Left cardiac atrium (tissue), 4 donors: ENCODE measurements at regions not wholly inside any gene's neighbourhood (a gene's known extent, or its start where the extent isn't known, plus 50 kb on each side); places are given as distances from the start of the nearest gene placed in this dataset.

Source experiments
- ATAC-seq, 2 donors: fragments of 200-7000 bp; cut with Tn5 transposase; one replicate each; pipeline ENCODE4 v1.9.1; 2020; ENCODE audit warnings: mild to moderate bottlenecking in 2 of 2, moderate library complexity in 2 of 2
- DNase-seq: peaks from one replicate; pipeline ENCODE4 v3.0.0-alpha.2; 2020
- intact Hi-C, 2 donors: fragments of 100-400 bp; cut with DNase I; formaldehyde crosslinking; loops; one replicate each; pipeline versions ENCODE4 v1.14.1 to v1.15.1; 2022 to 2023
- donor health status: DM: no; HTN: yes; CAD: no.
- donor health status: DM: no; HTN: yes; CAD: no; lungs with severe emphysema.
- donor health status: DM: yes; HTN: yes; CAD: no.
- donor health status: Dilated cardiomyopathy.

DNA sequence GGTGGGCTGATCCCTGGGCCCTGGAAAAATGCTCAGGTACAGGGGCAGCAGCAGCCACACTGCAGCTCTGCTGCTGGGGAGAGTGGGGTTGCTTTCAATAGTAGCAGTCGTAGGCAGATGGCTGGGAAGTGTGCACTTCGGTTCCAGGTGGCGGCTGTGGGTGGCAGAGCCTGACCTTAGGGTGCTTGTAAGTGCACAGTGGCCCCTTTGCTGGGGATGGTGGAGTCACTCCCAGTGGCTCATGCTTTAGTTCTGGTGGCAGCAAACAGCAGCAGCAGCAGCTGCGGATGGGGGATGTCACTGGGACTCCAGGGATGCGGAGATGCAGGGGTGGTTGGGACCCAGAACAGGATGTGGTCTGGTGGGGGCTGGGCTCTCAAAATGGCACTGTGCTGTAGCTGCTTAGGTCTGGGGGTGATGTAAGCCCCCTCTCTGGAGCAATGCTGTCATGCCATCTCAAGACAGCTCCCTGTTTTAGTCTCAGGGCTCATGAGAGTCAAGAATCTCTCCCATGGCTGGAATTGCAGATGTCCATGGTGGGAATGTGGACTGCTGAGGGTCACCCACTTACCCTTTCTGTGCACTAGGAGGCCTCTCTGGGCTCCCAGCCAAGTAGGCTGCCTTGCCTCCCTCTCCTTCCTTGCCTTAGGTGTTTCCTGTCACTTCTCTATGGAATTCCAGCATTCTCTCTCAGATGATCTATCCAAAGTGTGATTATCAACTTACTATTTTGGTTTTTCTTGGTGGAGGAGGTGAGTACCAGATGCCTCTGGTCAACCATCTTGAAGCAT, 146.7 kb upstream of the SLC22A23 start:
- no peak for DNase-seq
- no peak for ATAC-seq
- intact Hi-C loops: no loop called here

DNA sequence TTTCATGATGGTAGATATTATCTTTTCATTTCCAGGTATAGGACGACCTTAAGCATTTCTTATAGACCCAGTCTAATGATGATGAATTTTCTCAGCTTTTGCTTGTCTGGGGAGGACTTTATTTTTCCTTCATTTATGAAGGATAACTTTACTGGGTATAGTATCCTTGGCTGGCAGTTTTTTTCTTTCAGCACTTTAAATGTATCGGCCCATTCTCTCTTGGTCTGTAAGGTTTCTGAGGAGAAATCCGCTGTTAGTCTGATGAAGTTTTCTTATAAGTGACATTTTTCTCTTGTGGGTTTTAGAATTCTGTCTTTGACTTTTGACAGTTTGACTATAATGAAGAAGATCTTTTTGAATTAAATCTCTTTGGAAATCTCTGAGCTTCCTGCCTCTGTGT, 144.7 kb upstream of the SLC22A23 start:
- intact Hi-C loops: no loop called here
- ATAC-seq (no peak), DNase-seq (no peak)

DNA sequence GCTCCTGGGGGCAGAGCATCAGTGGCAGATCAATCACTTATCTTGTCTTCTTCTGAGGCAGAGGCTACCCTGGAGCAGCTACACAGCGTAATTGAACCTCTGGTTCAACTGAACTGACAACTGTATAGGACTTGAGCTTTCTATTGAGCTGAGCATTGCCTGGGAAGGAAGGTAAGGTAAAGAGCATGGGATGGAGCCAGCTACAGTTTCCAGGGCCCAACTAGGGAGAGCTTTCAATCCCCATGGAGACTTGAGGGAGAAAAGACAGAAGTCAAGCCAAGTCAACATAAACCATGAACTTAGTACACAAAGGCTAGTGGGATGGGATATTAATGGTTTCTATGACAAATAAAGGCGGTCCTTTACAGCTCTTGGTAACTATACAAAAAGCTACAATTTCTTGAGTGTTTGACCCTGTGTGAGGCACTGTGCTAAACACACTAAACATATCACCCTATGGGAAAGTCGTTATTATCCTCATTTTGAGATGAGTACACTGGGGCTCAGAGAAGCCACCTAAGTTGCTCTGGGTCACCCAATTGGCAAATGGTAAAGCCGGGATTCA, 140.7 kb upstream of the SLC22A23 start:
- DNase-seq: no peak
- intact Hi-C loops: no loop called here
- ATAC-seq: no peak

DNA sequence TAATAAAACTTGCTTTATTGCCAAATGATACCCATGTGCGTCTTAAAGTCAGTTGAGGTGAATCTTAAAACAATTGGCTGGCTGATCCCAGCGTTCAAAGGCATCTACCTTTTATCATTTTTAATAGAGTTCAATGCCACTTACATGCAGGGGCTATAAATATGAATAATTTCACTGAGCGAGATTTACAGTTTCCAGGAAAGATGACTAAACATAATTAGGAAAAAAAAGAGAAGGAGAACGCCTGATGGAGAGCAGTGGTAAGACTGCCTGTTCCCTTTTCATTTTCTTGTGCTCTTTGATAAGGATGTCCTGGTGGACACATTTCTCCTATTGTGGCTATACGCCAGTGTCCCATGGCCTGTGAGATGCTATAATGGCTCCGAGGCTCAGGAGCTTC, 139.9 kb upstream of the SLC22A23 start:
- DNase-seq (no peak), ATAC-seq (no peak)
- intact Hi-C loops: no loop called here

DNA sequence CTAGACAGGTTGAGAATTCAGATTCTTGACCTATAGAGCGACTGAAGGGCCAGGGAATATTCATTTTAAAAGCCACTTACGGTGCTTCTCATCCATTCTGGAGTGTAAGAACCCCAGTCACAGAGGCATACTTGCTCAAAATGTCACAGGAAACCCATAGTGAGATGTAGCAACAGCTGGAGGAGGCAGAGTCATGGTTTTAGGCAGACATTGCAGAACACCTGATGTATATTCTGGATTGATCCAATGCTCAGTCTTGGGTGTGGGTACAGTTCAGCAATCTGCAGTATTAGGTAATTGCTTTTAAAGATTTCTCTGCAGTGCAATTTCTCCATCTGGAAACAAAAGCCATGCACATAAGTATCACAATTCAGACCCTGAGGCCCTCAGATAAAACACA, 137.4 kb upstream of the SLC22A23 start:
- DNase-seq (no peak), ATAC-seq (no peak)
- intact Hi-C loops: no loop called here

DNA sequence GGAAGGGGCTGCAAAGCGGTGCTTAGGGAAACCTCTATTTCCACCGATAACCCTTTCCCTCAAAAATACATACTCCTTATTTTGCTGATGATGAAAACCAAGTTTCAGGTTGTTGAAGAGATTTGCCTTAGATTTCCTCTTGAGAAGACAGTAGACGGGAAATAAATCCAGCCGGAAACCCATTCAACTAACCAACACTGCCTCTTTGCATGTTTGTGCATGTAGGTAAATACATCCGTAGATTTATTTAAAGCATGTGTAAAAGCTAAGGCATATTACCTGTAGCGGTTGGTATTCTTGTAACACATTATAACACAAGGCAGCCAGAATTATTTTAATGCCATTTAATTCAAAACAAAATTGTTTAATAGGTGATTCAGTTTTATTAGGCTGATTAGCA, 136.3 kb upstream of the SLC22A23 start:
- ATAC-seq (no peak), DNase-seq (no peak)
- intact Hi-C loops: no loop called here

DNA sequence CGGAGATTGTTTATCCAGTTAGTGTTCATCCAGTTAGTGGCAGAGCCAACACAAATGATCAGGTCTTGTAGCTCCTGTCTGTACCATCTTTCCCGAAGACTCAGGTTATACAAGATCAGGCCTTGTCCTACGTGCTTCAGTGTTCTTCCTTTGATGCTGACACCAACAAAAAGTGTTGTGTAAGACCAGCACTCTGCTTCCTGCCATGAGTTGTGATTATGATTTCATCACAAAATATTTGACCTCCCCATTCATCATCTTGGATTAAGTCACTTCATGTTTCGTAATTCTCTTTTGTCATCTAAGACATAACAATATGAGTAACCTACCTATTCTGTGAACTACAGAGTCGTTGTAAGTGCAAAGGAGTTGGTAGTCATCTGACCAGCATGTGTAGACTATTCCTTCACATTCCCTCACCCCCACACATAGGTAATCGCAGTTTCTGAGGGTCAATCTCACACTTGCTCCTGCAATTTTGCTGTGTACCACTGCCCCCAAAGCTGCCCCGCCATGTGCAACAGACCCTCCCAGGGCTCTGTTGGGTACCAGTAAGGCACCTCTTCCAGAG, 135.6 kb upstream of the SLC22A23 start:
- DNase-seq (no peak), ATAC-seq (peak in 1 of 2 donors; percentile 88)
- intact Hi-C loops: no loop called here

DNA sequence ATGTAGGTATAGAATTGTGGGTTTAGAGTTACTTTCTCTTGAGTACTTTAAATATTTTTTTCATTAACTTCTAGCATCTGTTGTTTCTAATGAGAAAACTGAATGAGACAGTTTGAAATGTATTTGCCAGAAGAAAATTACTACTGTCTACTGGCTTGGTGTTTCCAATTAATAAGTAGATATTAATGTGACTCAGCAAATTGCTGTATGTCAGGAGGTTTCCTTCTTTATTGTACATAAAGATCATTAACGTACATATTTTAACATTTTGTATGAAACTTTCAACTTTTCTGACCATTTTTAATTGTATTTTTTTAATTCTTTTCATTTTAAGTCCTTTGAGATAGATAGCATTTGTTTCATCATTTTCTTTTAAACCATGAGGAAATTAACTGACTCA, 135.1 kb upstream of the SLC22A23 start:
- no peak for DNase-seq
- intact Hi-C loops: no loop called here
- ATAC-seq: no peak

DNA sequence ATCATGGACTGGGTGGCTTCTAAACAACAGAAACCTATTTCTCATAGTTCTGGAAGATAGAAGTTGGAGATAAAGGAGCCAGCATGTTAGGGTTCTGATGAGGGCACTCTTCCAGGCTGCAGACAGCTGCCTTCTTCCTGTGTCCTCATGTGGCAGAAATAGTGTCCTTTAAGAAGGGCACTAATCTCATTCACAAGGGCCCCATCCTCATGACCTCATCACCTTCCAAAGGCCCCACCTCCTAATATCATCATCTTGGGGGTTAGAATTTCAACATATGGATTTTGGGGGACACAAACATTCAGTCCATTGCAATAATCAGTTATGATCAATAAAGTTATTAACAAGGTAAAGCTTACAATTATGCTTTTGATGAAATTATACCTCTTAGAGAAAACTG, 130.8 kb upstream of the SLC22A23 start:
- no peak for DNase-seq
- intact Hi-C loops: no loop called here
- ATAC-seq: no peak

DNA sequence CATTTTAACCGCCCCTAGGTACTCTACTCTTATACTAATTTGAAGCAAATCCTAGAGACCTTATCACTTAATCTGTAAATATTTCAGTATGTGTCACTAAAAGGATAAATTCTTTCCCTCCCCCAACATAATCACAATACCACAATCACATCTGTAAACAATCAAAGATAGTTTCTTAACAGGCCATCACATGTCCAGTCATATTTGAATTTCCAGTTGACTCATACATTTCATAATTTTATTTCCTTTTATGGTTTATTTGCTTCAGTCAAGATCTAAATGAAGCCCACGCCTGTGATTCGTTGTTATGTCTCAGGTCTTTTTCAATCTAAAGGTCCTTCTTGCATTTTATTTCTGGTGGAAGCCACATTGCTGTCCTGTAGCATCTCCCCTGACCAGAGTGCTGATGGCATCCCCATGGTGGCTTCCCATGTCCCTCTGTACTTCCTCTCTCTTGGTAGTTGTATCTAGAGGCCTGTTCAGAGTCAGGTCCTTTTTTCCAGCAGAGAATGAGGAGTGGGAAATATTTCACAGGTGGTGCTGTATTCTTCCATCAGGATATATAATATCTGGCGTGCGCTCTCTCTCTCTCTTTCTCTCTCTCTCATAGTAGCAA, 128.6 kb upstream of the SLC22A23 start:
- no peak for DNase-seq
- no peak for ATAC-seq
- intact Hi-C loops: no loop called here

DNA sequence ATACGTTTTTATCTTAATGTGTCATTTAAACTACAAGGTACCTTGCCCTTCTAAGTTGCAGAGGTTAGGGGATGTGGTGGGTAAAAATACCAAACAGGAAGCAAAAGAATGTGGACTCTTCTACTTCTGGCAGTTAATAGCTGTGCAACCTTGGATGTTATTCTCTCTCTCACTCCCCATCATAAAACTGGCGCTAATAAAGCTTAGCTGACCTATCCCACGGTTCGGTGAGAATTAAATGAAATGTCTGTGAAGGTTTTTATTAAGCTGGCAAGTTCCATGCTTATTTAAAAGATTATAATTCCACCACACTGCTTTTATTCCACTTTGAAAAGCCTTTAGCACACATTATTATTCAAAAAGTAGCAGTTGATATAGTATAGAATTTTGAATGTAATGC, 127.8 kb upstream of the SLC22A23 start:
- DNase-seq (no peak), ATAC-seq (no peak)
- intact Hi-C loops: no loop called here

DNA sequence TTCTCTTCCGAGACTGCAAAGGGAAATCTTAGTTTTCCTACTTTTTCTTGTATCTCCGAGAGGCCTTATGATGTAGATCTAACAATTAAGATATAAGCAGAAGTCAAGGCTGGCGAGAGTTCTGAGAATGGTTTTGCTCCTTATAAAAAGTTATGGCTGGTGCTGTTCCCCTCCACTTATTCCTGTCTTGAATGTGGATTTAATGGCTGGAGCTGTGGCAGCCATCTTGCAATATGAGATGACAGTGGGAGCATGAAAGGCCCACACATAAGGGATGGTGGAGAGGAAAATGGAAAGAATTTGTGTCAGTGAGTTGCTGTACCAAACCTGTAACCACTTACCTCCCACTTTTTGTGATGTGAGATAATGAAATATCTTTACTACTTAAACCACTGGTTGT, 124.6 kb upstream of the SLC22A23 start:
- ATAC-seq: no peak
- intact Hi-C loops: no loop called here

DNA sequence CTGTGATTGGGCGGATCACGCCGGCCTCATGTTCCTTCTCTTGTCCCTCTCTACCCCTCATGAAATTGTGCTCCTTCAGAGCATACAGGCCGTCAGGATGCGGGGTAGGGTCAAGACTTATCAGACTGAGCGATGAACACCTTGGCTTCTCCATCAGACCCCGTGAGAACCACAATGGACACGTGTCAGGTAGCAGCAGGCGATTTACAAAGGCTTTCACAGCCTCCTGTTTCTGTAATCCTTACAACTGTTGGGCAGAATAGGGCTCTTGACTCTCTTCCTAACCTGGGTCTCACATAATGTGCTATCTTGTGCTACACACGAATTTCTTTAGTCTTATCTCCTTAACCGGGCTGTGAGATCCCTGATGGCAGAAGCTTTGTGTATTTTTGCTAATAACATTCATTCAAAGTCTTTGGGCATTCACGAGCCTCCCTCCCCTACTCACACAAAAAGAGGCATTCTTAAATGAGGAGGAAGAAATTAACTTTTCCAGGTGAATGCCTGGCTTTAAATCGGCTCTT, 122.9 kb upstream of the SLC22A23 start:
- intact Hi-C loops: no loop called here
- DNase-seq: no peak
- no peak for ATAC-seq

More for the DNA sequence above, 124.6 kb upstream of the SLC22A23 start:
- DNase-seq: no peak

DNA sequence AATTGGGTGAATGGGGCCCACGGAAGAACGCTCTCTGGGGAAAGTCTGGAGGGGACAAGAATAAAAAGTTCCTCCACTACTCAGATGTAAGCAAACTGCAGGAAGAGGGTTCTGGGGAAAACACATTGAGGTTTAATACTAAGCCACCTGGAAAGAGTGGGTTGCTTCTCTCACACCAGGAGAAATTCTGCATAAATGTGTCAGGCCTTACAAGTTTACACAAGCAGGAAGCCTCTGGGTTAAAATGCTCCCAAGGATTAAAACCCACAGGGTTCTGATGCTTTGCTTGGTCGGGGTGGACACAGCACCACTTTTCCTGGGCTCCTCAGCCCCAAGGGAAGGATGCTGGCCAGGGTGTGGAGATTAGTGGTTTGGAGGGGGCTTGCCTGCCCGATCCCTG, 122.1 kb upstream of the SLC22A23 start:
- intact Hi-C loops: no loop called here

DNA sequence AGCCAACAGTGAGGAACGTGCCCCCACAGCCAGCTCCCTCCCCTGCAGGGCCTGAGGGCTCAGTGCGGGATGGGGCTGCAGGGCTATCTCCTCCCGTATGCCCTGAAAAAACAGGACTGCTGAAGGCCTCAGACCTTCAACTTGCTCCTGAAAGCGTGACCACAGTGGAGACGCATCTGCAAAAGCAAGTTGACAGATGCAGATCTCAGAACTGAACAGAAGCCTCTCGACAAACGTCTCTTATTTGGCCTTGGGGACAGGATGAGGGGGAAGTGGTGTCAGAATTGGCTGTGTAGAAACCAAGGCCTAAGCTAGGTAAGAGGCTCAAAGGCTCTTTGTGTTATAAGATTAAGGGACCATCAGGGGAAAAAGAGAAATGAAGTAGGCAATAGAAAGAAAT, 120.7 kb upstream of the SLC22A23 start:
- intact Hi-C loops: no loop called here
- ATAC-seq (no peak), DNase-seq (no peak)

More for the DNA sequence above, 122.1 kb upstream of the SLC22A23 start:
- ATAC-seq (no peak), DNase-seq (no peak)

DNA sequence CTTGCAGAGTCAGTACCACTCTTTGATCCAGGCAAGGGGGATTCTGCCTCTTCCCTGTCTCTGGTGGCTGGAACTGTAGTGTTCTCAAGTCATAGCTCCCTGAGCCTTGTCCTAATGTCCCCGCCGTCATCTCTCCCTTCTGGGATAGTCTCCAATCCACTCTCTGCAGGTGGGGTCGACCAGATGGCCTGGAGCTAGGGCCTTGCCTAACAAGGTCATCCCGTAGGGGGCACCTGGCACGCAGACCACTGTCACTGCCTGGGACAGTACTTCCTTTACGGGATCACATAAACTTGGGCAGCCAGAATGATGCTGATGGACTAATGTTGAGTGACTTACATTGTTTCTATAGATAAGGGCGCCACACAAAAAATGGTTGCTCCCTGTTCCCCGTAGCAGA, 118.9 kb upstream of the SLC22A23 start:
- DNase-seq (no peak), ATAC-seq (no peak)
- intact Hi-C loops: no loop called here

DNA sequence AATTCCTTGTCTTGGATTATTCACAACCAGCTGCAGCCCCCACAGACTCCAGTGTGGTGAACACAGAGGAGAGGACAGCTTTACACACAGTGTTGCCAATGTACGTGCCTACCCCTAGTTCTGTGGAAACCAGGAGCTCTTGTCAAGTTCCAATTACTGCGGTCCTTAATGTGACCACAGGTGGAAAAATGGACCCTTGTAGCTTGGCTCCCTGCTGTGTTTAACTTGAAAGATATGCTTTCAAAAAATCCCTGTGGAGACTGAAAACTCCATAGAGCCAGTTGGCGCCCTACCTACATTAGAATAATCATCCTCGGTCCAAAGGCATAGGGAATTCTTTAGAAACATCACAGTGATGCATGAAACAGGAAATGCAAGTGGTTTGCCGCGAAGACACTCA, 118.3 kb upstream of the SLC22A23 start:
- intact Hi-C loops: no loop called here
- ATAC-seq: no peak
- no peak for DNase-seq

DNA sequence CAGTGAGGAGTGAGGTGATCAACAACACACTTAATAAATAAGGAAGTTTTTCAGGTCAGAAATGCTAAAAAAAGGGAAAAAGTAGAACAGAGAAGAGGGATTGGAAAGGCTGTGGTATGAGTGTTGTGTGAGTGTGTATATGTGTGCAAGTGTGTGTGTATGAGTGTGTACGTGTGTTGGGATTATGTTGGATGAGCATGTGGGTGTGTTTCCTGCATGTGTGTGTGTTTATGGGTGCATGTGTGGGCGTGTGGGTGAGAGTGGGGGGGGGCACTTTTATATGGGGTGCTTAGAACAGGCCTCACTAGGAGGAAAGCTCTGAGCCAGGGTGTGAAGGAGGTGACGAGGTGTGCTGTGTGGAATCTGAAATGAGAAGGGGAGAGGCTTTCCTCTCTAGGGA, 116.8 kb upstream of the SLC22A23 start:
- ATAC-seq (no peak), DNase-seq (no peak)
- intact Hi-C loops: no loop called here

DNA sequence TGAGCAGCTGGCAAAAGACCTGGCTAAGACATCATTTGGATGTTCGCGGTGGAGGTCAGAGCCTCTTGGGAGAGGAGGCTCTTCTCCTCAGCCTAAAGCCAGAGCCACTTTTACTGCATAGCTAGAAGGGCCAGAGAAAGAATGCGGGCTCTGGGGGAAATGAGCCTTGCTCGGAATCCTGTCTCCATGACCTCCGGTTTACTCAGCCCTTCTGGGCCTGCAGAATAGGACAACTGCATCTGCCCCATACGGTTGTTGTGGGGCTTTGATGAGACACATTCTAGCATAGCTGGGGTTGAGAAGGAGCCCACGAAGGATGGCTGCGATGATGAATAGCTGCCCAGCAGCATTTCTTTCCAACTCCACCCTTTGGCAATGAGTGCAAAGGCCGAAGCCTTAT, 115.0 kb upstream of the SLC22A23 start:
- ATAC-seq (no peak), DNase-seq (no peak)
- intact Hi-C loops: no loop called here

DNA sequence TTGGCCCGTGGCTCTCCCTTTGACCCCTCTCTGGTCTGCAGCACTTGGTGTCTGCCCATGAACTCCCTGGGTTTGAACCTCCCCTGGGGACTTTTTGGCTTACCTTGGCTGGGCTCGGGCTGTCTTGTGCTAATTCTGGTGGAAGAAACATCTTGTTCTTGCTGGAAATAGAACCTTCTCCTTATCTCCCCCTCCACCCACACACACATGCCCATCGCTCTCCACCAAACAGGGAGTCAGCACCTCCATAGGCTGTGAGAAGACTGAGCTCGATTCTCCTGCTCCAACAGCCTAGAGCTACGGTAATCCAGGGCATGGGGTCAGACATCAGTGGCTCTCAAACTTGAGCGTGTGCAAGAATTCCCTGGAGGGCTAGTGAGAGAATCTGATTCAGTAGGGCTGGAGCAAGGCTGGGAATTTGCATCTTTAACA, 114.4 kb upstream of the SLC22A23 start:
- ATAC-seq: peak in 1 of 2 donors; percentile 16
- DNase-seq: no peak
- intact Hi-C loops: no loop called here
